ENCODE measurements at regions not wholly inside any gene's neighbourhood (a gene's known extent, or its start where the extent isn't known, plus 50 kb on each side); places are given as distances from the start of the nearest gene placed in this dataset.
"Not testable (repeated sequence)": the region's sequence is repeated elsewhere in the genome, so short reads cannot be mapped to it uniquely, and the experiment has no call there.

DNA sequence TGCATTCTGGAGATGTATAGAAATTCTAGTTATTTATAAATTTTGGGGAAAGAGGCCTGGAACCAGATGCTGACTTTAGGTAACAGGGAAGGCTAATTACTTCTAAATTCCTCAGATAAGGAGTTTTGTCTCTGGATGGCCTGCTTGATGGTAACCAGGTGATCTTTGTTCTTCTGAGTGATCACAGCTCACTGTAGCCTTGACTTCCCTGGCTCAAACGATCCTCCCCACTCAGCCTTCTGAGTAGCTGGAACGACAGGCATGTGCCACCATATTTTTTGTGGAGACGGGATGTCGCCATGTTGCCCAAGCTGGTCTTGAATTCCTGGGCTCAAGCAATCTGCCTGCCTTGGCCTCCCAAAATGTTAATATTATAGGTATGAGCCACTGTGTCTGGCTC lies 54.4 kb upstream of the MSH6 start:
- no peak for DNase-seq
- intact Hi-C loops (cut with DNase I) = no loop called here

DNA sequence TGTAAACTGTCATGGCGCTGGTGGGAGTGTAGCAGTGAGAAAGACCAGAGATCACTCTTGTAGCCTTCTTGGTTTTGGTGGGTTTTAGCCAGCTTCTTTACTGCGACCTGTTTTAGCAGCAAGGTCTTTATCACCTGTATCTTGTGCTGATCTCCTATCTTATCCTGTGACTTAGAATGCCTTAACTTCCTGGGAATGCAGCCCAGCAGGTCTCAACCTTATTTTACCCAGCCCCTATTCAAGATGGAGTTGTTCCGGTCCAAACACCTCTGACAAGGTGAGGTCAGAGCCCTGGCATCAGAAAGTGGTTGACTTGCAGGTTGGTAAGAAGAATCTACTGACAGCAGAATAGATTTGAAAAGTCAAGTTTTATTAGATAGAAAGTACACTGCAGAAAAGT lies 55.0 kb upstream of the MSH6 start:
- intact Hi-C loops (cut with DNase I) = no loop called here
- DNase-seq = no peak

DNA sequence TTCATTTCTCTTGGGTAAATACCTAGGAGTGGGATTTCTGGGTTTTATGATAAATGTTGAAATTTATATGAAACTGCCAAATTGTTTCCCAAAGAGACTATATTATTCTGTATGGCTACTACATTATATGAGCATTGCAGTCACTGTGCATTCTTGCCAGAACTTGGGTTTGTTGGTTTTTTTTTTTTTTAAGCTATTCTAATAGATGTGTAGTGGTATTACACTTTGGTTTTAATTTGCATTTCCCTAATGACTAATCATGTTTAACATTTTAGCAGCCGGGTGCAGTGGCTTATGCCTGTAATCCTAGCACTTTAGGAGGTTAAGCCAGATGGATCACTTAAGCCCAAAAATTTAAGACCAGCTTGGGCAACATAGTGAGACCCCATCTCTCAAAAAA lies 56.0 kb upstream of the MSH6 start:
- intact Hi-C loops (cut with DNase I); DNase-seq: not testable (repeated sequence)

DNA sequence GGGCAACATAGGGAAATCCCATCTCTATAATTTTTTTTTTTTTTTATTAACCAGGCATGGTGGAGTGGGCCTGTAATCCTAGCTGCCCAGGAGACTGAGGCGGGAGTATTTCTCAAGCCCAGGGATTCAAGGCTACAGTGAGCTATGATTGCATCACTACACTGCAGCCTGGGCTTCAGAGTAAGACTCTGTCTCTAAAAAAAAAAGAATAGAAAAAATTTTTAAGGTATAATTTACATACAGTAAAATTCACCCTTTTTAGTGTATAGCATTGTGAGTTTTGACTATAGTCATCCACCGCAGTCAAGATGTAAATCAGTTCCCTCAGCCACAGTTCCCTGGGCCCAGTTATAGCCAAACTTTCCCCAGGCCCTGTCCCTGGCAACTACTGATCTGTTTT lies 57.1 kb upstream of the MSH6 start:
- no peak for DNase-seq
- intact Hi-C loops (cut with DNase I) = no loop called here

DNA sequence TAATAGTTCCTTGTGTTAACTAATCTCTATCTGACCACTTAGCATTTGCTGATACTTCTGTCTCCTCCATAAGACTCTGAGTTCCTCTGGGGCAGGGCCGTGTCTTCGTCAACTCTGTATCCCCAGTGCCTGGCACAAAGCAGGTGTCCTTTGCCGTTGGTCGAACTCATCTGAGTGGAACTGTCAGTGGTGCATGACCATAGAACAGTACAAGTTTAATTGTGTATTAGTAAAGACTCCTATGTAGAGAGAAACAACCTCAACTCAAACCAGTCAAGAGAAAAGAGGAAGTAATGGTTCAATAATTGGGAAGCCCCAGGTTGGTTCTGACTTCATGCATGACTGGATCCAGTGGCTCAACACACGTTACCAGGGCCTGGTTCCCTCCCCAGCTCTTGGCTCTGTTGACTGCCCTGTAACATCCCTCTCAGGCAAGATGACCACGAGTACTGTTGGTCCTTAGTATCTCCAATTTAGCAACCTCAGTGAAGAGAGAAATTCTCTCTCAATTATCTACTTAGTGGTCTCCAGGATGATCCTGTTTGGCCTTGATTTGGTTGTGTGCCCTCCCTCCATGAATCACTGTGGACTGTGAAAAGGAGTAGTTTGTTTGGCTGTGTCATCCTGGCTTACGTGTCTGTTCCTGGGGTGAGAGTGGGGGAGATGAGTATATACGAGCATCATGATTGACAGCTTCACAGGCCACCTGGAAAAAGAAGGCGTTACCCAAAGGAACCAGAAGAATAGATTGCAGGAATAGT lies 58.5 kb upstream of the MSH6 start:
- intact Hi-C loops (cut with DNase I) = no loop called here
- no peak for DNase-seq

DNA sequence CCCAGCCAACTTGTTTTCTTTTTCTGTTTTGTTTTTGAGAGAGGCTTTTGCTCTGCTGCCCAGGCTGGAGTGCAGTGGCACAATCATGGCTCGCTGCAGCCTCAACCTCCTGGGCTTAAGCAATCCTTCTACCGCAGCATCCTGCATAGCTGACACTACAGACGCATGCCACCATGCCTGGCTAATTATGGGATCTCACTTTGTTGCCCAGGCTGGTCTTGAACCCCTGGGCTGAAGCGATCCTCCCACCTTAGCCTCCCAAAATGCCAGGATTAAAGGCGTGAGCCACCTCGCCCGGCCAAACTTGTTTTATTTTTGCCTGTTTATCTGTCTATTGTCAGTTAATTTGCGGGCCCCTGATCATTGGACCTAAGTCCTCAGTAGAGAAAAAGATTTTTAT lies 61.6 kb upstream of the MSH6 start:
- DNase-seq = no peak
- intact Hi-C loops (cut with DNase I) = no loop called here

DNA sequence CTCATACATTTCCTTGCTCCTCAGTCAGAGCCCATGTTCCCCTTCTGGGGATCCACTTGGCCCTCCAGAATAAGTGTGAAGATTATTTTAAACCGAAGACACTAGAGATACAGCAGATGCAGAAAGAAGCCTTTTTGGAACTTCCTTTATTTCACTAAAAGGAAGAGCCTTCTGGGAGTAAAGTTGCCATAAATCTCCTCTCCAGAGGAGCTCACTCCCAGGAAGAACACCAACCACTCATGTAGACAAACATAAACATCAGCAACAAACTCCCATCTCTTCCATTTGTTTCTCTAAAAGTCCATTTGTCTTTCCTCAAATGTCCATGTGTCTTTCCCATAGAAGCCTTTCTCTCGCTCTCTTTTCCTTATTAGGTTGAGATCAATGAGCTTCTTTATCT lies 62.4 kb upstream of the MSH6 start:
- no peak for DNase-seq
- intact Hi-C loops (cut with DNase I) = no loop called here

DNA sequence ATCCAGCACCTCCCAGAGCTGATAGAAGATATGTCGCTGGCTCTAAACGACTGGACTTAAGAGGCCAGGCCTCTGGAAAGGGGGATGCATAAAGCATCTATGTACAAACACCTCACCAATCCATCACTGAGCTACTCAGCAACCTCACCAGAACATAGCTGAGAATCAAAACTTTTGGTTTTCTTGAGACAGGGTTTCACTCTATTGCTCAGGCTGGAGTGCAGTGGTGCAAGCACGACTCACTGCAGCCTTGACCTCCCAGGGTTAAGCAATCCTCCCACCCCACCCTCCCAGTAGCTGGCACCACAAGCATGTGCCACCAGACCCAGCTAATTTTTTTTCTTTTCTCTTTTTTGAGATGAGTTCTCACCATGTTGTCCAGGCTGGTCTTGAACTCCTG lies 62.9 kb upstream of the MSH6 start:
- no peak for DNase-seq
- intact Hi-C loops (cut with DNase I) = no loop called here

DNA sequence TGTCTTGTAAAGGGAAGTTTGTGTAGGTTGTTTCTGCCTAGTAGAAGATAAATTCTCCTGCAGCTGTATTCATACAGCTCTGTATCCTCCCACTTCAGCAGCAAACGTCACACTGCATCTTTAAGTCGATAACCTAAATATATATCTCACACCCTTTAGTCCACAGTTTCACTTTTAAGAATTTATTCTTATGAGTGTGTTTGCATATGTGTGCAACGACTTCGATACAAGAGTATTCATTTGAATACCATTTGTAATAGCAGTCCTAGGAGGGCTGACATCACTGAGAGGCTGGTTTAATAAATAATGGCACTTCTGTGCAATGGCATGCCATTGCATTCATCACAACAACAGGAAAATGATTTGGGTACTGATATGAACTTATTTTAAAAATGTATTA lies 63.8 kb upstream of the MSH6 start:
- intact Hi-C loops (cut with DNase I) = no loop called here
- no peak for DNase-seq

DNA sequence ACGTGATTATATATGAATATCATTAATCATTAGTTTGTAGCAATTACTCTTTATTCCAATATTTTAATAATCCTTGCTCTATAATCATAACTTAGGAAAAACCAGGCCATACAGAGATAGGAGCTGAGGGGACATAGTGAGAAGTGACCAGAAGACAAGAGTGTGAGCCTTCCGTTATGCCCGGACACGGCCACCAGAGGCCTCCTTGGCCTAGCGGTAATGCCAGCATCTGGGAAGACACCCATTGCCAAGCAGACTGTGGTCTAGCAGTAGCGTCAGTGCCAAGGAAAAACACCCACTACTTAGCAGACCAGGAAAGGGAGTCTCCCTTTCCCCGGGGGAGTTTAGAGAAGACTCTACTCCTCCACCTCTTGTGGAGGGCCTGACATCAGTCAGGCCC lies 66.6 kb upstream of the MSH6 start:
- intact Hi-C loops (cut with DNase I) = not testable (repeated sequence)
- peak in 5 of 42 donors; percentile 8 to 48 (median 16) for DNase-seq

DNA sequence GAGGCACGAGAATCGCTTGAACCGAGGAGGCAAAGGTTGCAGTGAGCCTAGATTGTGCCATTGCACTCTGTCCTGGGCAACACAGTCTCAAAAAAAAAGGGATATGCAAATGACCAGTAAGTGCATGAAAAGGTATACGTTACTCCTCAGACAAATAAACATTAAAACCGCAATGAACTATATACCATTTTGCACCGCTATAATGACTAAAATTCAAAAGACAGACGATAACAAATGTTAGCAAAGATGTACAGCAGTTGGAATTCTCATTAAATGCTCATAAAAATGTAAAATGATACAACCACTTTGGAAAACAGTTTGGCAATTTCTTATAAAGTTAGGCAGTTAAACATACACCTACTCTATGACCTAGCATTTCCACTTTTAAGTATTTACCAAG lies 67.4 kb upstream of the MSH6 start:
- DNase-seq = no peak
- intact Hi-C loops (cut with DNase I) = no loop called here

DNA sequence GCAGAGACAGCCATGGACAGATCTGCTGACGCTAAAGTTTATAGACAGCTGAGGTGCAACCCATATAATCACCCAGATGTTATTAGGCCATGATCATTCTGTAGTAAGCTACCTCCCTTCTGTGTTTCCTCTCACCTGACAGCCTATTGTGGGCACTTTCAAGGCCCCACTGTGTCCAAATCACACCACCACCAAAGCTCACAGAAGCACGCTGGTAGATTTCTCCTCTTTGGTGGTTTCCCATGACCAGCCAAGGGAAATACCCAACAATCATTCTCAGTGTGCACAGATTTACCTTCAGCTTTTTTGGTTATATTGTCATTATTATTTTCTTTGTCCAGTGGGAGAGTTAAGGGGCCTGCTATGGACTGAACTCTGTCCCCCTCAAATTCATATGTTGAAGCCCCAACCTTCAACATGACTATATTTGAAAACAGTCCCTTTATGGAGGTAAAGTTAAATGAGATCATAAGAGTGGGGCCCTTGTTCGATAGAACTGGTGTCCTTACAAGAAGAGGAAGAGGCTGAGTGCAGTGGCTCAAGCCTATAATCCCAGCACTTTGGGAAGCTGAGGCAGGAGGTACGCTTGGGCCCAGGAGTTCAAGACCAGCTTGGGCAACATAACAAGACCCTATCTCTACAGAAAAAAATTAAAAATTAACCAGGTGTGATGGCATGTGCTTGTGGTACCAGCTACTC lies 74.0 kb upstream of the MSH6 start:
- intact Hi-C loops (cut with DNase I) = no loop called here
- no peak for DNase-seq

DNA sequence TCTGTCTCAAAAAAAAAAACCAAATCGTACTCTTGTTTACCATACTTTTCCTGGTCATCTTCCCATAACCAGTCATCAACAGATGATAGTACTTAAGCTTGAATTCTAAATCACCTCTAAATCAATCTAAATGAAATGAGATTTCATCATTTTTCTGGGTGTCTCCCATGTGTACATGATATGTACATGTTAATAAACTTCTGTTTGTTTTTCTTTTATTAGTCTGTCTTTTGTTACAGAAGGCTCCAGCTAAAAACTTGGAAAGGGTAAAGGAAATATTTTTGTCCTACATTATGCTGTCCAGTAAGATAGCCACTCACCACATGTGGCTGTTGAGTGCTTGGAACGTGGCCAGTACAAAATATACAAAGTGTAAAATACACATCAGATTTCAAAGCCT lies 78.7 kb upstream of the MSH6 start:
- intact Hi-C loops (cut with DNase I) = no loop called here
- no peak for DNase-seq

DNA sequence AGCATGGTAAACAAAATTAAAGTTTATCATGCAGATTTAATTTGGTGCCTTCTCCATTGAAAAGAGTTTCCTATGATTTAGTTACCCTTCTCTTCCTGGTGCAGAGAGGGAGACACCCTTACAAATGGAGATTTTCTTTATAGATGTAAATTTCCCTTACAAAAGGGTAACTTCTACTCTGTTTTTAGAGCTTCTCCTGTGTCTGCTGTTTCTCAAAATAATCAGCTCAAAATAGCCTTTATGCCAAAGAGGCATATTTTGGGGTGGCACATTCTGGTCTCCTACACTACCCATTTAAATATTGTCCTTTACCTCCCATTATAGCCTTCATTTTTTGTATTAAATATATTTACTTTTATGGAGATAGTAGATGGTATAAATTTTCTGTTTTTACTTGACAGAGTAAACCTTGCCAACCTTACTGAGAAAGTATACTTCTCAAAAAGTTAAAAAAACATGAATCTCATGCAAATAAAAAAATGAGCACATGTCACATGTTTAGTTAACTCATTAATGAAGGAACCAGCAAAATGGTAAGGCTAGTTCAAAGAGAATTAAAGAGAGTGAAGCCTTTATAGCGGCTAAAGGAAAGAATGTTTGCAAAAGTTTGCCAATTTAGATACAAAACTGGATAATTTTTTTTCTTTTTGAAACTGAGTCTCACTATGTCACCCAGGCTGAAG lies 83.3 kb upstream of the MSH6 start:
- intact Hi-C loops (cut with DNase I) = no loop called here
- DNase-seq = no peak

DNA sequence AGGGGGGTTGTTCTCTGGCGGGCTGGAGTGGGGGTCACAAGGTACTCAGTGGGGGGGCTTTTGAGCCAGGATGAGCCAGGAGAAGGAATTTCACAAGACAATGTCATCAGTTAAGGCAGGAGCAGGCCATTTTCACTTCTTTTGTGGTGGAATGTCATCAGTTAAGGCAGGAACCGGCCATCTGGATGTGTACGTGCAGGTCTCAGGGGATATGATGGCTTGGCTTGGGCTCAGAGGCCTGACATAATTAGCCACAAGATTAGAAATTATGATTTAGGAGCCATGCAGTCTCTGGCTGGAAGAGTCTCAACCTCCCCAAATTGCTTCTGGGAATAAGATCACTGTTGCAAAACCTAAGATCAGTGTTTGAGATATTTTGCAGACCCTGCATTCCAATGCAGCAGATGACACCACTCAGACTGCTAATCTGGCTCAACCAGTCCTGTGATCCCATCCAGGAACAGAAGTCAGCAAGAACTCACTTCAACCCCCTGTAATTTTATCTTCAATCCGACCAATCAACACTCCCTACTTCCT lies 84.4 kb upstream of the MSH6 start:
- intact Hi-C loops (cut with DNase I) = not testable (repeated sequence)

DNA sequence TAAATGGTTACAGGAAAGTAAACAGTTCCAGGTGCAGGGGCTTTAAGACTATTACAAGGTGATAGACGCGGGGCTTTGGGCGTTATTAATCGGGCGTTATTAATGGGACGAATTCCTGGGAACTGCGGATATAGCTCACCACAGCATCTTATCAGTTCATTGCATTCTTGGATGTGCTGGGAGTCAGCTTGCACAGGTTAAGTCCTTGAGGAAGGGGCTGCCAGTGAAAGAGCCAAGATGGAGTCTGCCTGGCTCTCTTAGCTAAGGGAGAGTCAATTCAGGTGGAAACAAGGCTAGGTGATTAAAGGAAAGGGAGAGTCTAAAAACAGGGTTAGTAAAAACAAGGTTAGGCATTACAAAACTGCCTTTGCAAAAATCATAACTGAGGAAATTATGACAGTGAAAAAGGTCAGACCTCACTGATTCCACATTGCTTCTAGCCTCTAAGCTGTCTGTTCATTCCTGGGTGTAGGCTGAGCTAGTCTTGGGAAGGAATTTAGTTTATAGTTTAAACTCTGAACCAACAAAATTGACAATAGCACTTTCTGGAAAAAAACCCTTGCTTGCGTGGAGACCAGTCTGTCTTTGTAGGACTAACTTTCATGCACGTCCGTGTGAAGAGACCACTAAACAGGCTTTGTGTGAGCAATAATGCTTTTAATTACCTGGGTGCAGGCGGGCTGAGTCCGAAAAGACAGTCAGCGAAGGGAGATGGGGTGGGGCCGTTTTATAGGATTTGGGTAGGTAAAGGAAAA lies 85.1 kb upstream of the MSH6 start:
- intact Hi-C loops (cut with DNase I); DNase-seq: not testable (repeated sequence)

More for the DNA sequence above, 84.4 kb upstream of the MSH6 start:
- DNase-seq = not testable (repeated sequence)

DNA sequence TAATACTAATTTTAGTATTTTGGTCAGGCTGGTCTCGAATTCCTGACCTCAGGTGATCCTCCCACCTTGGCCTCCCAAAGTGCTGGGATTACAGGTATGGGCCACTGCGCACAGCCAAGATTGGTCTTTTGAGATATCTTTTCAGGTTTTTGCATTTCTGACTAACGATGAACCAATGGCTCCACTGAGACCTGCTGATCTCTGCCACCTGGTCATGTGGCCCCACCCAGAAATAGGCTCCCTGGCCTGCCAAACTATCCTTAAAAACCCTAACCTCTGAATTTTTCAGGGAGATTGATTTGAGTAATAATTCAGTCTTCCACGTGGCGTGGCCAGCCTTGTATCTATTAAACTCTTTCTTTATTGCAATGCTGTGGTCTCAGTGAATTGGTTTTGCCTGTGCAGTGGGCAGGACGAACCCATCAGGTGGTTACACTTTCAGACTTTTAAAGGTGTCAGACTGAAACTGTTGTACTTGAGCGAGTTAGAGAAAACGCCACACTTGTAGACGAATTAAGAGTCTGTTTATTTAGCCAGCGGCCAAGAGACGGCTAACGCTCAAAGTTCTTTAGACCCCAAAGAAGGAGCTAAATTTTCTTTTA lies 85.8 kb upstream of the MSH6 start:
- DNase-seq = no peak
- intact Hi-C loops (cut with DNase I) = no loop called here

DNA sequence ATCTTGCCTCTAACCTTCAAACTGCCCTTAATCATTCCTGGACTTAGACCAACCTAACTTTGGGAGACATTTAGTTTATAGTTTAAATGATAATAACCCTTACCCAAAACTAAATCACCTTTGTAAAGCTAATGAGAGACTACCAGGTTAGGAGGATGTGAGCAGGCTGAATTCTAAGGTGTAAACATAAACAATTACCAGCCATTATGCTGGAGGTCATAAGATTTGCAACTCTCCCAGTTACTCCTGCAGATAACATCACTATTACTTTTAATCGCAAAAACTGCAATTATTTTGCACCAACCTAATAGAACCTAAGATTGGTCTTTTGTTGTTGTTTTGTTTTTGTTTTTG lies 86.5 kb upstream of the MSH6 start:
- intact Hi-C loops (cut with DNase I) = no loop called here
- no peak for DNase-seq

DNA sequence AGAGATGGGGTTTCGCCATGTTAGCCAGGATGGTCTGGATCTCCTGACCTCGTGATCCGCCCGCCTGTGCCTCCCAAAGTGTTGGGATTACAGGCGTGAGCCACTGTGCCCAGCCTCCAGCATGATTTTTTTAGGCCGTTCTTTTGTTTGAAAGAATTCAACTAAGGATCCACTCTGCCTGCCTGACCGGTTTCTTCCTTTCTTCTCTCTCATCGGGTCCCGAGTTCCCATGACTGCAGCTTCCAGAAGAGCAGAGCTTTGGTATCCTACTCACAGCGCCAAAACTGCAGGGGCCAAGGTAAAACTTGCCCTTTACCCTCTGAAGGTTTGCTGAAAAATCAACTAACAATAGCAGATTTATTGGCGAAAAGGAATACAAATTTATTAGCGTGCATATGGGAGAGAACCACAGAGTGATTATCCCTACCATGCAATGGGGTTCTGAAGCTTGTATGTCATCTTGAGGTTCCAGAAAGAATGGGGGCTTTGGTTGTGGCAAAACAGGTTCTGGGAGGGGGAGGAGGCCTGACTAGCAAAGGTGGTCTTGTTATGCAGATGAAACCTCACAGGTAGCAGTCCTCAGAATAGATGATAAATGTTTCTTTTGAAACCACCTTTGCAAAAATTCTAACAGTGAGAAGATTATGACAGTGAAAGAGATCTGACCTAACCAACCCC lies 87.0 kb upstream of the MSH6 start:
- DNase-seq = no peak
- intact Hi-C loops (cut with DNase I) = no loop called here

All from head of caudate nucleus (tissue), 42 donors.